ES-I3 (cell line): ENCODE measurements at regions not wholly inside any gene's neighbourhood (a gene's known extent, or its start where the extent isn't known, plus 50 kb on each side); places are given as distances from the start of the nearest gene placed in this dataset.

Source experiments
- H3K36me3 ChIP-seq: 2 replicates; pipeline ENCODE4 v1.6.1; 2013; ENCODE audit warnings: mild to moderate bottlenecking, low read length, control low read depth, moderate library complexity; ENCODE audit not compliant: insufficient read depth
- H3K4me1 ChIP-seq: 2 replicates; pipeline ENCODE4 v1.6.1; 2013; ENCODE audit warnings: mild to moderate bottlenecking, control low read depth, low read length; ENCODE audit not compliant: insufficient read depth
- H3K9ac ChIP-seq: 2 replicates; pipeline ENCODE4 v1.6.1; 2013; ENCODE audit warnings: low read depth, mild to moderate bottlenecking, low read length, moderate library complexity
- H3K9me3 ChIP-seq: 2 replicates; pipeline ENCODE4 v1.6.1; 2013; ENCODE audit warnings: mild to moderate bottlenecking, low read length, moderate library complexity; ENCODE audit not compliant: control insufficient read depth, insufficient read depth

- H3K9me3 ChIP-seq, result no peaks in the 10 kb centered on the region
- H3K36me3 ChIP-seq, result no peaks in the 10 kb centered on the region
- peaks cover 8% of the 10 kb centered on the region; the same call in 1 of the 2 replicates for H3K4me1 ChIP-seq
- H3K9ac ChIP-seq, result no peak overlapping the region
Observed at GRCh38 chr9:106593201-106593600, 269.8 kb upstream of the ZNF462 start.

DNA sequence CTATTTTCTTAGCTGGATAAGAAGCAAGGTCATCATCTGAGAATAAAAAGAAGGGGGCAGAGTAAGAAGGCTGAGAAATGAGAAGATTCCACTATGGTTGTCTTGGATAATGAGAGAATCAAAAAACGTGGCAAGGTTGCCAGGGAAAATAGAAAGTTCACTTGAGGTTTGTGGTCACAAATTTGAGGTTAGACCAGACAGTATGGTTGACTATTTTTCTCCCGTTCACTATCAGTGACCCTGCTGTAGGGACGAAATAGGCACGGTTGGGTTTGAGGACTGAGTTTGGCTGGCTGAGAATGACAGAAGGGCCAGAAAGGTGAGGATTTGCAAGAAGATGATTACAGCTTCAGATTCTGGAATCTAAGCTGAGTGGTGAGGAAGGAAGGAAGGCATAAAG lies 266.0 kb upstream of the ZNF462 start:
- H3K4me1 ChIP-seq, result no peaks in the 10 kb centered on the region
- H3K36me3 ChIP-seq, result no peaks in the 10 kb centered on the region
- H3K9me3 ChIP-seq, result no peaks in the 10 kb centered on the region
- H3K9ac ChIP-seq, result no peak overlapping the region

- Histone ChIP-seq H3K9me3 (peaks cover 3% of the 10 kb centered on the region; the same call in 1 of the 2 replicates), H3K9ac (no peak overlapping the region), H3K36me3 (no peaks in the 10 kb centered on the region), H3K4me1 (no peaks in the 10 kb centered on the region)
Observed at GRCh38 chr9:106600955-106601560, 261.9 kb upstream of the ZNF462 start.

DNA sequence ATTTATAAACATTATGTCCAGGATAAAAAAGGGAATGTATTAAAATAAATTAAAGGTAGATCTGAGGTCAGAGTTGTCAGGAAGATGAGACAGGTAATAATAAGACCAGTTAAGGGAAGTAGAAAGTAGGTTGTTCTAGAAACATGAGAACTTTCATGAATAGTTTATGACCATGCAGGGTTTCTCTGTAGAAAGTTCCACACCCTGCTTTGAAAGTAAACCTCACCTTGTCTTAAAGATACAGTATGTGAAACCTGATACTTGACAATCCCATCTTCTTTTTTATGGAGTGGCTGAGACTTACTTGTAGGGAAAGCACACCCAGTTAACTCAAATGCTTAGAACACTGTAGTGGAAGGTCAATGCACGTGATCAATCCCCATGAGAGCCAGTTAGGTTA lies 260.6 kb upstream of the ZNF462 start:
- Histone ChIP-seq H3K9ac (no peak overlapping the region), H3K36me3 (no peaks in the 10 kb centered on the region), H3K4me1 (no peaks in the 10 kb centered on the region), H3K9me3 (peaks cover 3% of the 10 kb centered on the region; the same call in 1 of the 2 replicates)

DNA sequence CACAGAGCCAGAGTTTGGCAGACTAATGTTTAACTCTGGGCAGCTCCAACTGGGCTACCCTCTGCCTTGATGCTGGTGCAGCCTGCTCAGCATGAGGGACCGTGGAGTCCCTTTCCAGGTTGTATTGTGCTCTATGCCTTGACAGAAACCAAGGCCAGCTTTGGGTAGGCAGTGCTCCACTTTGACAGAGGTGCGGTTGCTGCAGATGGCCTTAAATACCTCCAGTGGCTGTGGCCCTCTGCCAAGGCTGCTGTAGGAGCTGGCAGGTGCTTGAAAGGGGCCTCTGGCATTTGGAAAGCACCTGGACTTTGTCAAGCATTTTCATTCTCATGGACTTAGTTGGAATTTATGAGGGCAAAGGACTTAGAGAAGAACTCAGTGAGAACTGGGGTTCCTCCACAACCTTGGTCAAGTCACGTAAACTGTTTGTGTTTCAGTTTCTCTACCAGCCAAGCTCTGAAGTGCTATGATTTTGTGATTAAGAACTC lies 249.7 kb upstream of the ZNF462 start:
- H3K36me3 ChIP-seq, result no peaks in the 10 kb centered on the region
- no peaks in the 10 kb centered on the region; the same call in 1 of the 2 replicates for H3K4me1 ChIP-seq
- H3K9ac ChIP-seq, result no peak overlapping the region
- no peaks in the 10 kb centered on the region for H3K9me3 ChIP-seq

DNA sequence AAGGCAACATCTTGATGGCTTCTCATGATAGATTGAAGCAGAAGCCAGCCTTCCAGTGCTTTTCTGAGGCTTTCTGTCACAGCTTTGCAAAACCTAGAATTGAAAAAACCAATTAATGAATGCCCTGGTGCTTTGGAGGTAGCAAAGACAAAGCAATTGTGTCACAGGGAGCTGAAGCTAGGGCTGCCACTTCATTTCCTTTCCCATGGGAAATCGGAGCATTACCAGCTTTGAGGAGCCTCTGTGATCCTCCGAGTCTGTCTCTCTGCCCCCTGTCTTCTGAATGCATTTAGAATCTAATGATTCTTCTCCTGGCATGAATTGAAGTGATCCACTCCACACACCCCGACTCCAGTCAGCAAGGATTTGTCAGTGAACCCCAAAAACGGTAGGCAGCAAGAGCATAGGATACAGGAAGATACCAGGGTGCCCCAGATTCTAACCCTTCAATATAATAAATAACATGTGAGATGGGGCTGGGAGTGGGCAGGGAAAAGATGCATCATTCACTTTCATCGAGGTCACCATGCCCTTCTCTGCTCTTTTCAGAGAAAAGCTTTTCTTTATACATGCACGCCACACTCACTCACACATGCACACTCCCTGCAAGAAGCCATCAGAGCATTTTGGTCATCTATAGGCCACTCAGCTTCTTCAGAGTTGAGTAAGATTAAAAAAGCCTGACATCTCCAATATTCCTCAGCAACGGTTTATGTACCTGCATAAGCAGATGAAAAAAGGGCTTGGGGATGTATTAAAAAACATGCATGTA lies 247.7 kb upstream of the ZNF462 start:
- Histone ChIP-seq H3K36me3 (no peaks in the 10 kb centered on the region), H3K4me1 (no peaks in the 10 kb centered on the region; the same call in 1 of the 2 replicates), H3K9me3 (no peaks in the 10 kb centered on the region), H3K9ac (no peak overlapping the region)

DNA sequence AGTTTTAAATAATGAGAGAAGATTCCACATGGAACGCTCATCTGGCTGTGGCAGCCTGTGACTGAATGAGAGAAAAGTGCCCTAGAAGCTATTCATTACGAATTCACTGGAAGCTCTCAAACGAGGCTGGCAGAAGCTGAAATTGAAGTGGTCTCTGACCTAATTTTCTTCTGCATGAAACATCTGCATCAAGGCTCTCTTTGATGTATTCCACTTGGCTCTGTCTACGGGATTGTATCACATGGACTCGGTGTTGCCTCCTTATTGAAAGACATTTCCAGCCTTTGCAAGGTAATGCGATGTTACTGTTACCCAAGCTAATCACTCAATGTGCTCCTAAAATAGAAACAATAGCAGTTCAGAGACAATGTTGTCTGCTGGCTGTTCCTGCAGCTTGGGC lies 246.9 kb upstream of the ZNF462 start:
- no peaks in the 10 kb centered on the region for H3K36me3 ChIP-seq
- H3K9ac ChIP-seq, result no peak overlapping the region
- H3K9me3 ChIP-seq, result no peaks in the 10 kb centered on the region
- H3K4me1 ChIP-seq, result peaks cover 5% of the 10 kb centered on the region; the same call in 1 of the 2 replicates

GRCh38 chr9:106616851-106617345 lies 246.1 kb upstream of the ZNF462 start:
- H3K4me1 ChIP-seq, result peaks cover 5% of the 10 kb centered on the region; the same call in 1 of the 2 replicates
- no peaks in the 10 kb centered on the region for H3K9me3 ChIP-seq
- no peak overlapping the region for H3K9ac ChIP-seq
- H3K36me3 ChIP-seq, result no peaks in the 10 kb centered on the region

GRCh38 chr9:106619211-106619610 lies 243.8 kb upstream of the ZNF462 start:
- Histone ChIP-seq H3K9ac (no peak overlapping the region), H3K36me3 (no peaks in the 10 kb centered on the region), H3K4me1 (peaks cover 5% of the 10 kb centered on the region; the same call in 1 of the 2 replicates), H3K9me3 (no peaks in the 10 kb centered on the region)

DNA sequence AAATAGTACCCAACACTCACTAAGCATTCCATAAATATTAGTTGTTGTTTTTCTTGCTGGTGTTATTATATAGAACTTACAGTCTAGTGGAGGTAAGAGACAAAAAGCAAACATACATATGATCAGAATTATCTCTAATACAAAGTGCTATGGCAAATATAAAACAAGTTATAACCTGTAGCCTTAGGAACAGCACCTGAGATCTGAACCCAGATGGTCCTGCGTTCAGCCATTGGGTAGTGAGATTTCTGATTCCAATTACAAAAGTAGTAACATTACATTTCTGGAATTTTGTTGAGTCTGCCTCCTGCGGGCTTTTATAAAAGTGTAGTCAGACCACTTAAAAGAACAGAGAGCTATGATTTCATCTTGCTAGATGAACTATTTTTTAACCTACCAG lies 242.9 kb upstream of the ZNF462 start:
- Histone ChIP-seq H3K9me3 (no peaks in the 10 kb centered on the region), H3K36me3 (no peaks in the 10 kb centered on the region), H3K4me1 (peaks cover 5% of the 10 kb centered on the region; the same call in 1 of the 2 replicates), H3K9ac (no peak overlapping the region)

- Histone ChIP-seq H3K4me1 (peaks cover 5% of the 10 kb centered on the region; the same call in 1 of the 2 replicates), H3K9ac (no peak overlapping the region), H3K36me3 (no peaks in the 10 kb centered on the region), H3K9me3 (no peaks in the 10 kb centered on the region)
Observed at GRCh38 chr9:106620866-106621265, 242.1 kb upstream of the ZNF462 start.

DNA sequence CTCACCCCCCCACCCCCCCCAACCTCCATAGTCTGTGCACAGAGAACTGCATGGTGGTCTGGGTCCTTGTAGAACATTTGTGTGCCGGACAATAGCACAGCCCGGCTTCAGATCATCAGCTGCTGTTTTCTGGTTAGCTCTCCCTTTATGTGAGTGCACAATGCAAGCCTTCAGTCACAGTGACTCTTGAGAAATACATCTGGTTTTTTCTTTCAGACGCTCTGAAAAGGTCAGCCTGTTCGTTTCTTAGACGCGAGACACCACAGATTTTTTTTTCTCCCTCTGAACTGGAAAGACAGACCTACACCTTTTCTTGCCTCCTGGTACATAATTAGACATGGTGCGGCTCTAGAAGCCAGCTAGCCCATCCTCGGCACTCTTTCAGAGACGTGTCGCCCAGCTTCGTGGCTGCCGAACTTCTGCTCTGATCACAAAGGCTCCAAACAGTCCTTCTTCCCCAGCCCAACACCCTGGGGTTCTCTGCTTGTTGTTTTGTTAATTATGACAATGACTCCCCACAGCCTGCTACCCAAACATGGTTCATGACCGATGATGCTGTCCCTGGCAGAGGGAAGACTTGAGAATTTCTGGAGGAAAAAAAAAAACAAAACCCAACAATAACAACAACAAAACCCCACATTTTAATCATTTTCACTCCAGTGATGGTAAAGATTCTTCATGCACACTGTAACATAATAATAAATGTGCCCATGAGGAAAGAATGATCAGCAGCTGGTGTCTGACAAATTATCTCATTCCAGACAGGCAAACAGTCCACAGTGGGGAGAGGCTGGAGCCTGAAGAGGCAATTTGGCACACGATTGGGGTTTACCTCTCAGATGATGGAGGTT lies 241.4 kb upstream of the ZNF462 start:
- no peak overlapping the region for H3K9ac ChIP-seq
- H3K4me1 ChIP-seq, result 0 out of 2 replicates have a peak, but pooled peaks cover 5% of the 10 kb centered on the region
- H3K9me3 ChIP-seq, result no peaks in the 10 kb centered on the region
- no peaks in the 10 kb centered on the region for H3K36me3 ChIP-seq

DNA sequence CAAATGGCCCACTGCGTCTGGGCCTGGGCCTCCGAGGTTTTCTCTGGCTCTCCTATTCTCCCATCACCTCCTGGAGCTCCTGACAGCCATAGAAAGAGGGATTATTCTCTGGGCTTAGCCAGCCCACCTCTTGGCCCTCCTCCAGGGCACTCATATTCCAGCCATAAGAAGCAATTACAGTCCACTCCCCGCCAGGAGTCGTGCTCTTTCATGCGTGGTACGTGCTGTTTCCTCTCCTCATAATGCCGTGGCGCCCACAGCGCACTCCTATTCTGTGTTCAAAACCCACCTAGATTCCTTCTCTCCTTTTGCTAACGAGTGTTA lies 240.8 kb upstream of the ZNF462 start:
- 0 out of 2 replicates have a peak, but pooled peaks cover 5% of the 10 kb centered on the region for H3K4me1 ChIP-seq
- no peaks in the 10 kb centered on the region for H3K36me3 ChIP-seq
- no peaks in the 10 kb centered on the region for H3K9me3 ChIP-seq
- H3K9ac ChIP-seq, result no peak overlapping the region

GRCh38 chr9:106623558-106623957 lies 239.4 kb upstream of the ZNF462 start:
- Histone ChIP-seq H3K9me3 (no peaks in the 10 kb centered on the region), H3K9ac (no peak overlapping the region), H3K4me1 (0 out of 2 replicates have a peak, but pooled peaks cover 5% of the 10 kb centered on the region), H3K36me3 (no peaks in the 10 kb centered on the region)
